Activated CD4-positive, alpha-beta T cell treated with anti-CD3 and anti-CD28 coated beads, Interleukin-2, amount 50 U/mL, for 24 hours (primary cell): ENCODE measurements at regions not wholly inside any gene's neighbourhood (a gene's known extent, or its start where the extent isn't known, plus 50 kb on each side); places are given as distances from the start of the nearest gene placed in this dataset.
"Not testable (repeated sequence)": the region's sequence is repeated elsewhere in the genome, so short reads cannot be mapped to it uniquely, and the experiment has no call there.

Experiments used
- DNase-seq, 2 donors: peaks; one replicate each; pipeline ENCODE4 v3.0.0-alpha.2; 2020; ENCODE audit warnings: low read depth in 1 of 2, low spot score in 1 of 2

GRCh38 chr1:196091397-196092135 lies 516.7 kb downstream of the KCNT2 start:
- DNase-seq = no peak

DNA sequence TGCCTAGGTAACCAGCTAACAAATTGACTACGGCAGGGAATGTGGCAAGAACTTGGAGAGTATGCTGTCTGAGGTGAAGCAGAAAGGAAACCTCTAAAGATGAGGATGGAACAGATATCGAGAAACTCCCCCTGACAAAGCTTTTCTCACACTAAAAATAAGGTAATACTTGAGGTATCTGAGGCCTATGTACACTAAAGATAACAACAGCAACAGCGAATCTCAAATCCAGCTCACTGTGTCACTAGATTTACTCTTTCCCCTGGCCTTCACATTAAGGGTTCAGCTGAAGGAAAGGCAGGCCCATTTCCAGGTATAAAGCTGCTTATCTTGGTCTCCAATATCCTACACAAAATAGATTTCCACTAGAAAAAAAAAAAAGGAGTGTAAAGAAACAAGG lies 518.0 kb downstream of the KCNT2 start:
- no peak for DNase-seq

GRCh38 chr1:196088541-196088940 lies 519.7 kb downstream of the KCNT2 start:
- no peak for DNase-seq

DNA sequence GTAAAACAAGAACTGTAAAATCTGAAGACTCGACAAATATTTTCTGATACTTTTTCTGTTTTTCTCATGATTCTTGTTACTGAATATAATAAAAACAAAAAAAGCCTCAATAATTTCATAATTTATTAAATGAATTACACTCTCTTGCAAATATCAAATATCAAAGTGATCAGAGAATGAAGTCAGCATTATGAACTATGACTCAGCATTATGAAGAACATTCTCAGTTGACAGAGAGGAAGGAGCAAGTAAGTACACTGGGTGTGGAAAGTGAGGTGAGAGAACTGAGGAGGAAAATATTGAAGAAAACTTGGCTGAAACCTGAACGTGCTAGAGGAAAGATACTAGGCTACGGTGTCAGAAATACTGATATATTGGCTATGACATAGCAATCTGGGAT lies 529.5 kb downstream of the KCNT2 start:
- DNase-seq = no peak

- DNase-seq = no peak
Measured at GRCh38 chr1:196075621-196076020, 532.6 kb downstream of the KCNT2 start.

DNA sequence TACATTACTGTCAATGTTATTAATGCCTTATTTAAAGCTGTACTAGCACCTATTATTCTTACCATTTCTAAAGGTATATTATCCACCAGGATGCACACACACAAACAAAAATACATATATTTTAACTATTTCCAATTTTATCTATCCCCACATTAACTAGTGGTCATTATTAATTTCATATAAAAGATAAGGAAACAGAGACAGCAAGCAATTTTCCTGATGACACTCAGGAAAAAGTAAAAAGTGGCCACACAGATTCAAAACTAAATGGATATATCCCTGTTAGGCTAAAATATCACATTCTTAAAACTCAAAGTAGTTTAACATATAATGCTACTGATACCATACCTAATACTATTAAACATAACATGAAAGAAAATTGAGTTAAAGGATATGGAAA lies 534.1 kb downstream of the KCNT2 start:
- DNase-seq = no peak

DNA sequence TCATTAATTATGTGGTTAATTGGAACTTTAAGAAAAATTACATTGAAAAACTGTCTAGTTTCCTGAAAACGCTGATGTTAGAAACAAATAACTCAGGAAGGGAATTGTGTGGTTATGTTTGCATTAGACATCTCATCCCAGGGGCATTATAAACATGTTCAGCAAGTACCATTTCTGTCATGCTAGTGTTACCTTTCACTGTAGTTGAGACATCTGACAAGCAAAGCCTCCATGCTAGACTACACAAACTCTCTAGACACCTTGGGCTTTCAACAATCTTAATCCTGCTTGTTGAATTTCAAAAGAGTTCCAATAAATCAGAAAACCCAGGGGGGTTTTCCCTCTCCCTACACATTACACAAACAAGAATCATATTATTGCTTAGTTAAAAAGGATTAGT lies 536.8 kb downstream of the KCNT2 start:
- no peak for DNase-seq

GRCh38 chr1:196070940-196071339 lies 537.3 kb downstream of the KCNT2 start:
- no peak for DNase-seq

GRCh38 chr1:196063952-196064351 lies 544.3 kb downstream of the KCNT2 start:
- DNase-seq = no peak

- no peak for DNase-seq
Measured at GRCh38 chr1:196063294-196063693, 544.9 kb downstream of the KCNT2 start.

- no peak for DNase-seq
Measured at GRCh38 chr1:196060539-196060938, 547.7 kb downstream of the KCNT2 start.

DNA sequence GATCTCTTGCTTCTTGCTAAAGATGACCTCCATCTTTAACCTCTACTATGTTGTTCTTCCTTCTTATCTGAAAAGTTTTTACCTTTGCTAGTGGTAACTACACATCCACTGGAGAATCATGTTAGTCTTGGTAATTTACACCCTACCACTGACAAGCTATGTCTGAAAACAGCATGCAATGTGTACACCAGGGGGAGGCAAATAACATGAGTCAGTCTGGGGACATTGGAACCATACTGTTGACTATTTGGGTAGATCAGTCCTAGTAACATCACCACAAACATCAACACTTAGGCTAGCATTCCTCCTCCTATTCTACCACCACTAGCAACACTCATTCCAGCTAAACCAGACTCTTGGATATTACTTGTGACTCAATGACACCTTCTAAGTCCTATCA lies 549.0 kb downstream of the KCNT2 start:
- no peak for DNase-seq

- DNase-seq = no peak
Measured at GRCh38 chr1:196056966-196057365, 551.3 kb downstream of the KCNT2 start.

- DNase-seq = no peak
Measured at GRCh38 chr1:196049407-196049806, 558.8 kb downstream of the KCNT2 start.

- DNase-seq = no peak
Measured at GRCh38 chr1:196043268-196043667, 565.0 kb downstream of the KCNT2 start.

DNA sequence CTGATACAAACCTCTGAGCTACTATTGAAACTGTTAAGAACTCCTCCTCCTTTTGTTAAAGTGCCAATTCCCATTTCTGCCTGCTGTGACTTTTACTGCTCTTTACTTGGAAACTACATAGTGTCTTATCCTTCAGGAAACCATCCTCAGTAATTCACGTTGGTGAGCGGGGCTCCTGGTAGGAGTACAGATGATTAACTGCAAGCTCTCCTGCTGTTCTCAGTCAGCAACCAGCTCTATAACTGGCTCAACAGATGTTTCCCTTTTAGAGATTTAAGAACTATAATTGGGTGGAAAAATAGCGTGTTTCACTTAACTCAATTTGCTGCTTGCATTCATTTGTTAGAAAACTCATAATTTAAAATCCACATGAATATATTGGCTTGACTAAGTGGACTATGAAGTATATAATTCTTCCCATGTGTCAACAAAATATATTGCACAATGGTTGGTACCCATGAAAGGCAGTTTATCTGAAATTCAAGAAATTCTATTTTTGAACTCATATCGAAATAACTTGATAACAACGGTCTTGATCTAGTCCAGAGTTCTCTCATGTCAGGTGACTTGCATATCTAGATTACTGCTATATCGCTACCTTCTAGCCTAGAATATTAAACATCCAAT lies 574.0 kb downstream of the KCNT2 start:
- no peak for DNase-seq

- DNase-seq = not testable (repeated sequence)
Measured at GRCh38 chr1:196031387-196031786, 576.9 kb downstream of the KCNT2 start.

- DNase-seq = no peak
Measured at GRCh38 chr1:196030455-196030854, 577.8 kb downstream of the KCNT2 start.

- no peak for DNase-seq
Measured at GRCh38 chr1:196029410-196029809, 578.8 kb downstream of the KCNT2 start.

GRCh38 chr1:196027127-196027526 lies 581.1 kb downstream of the KCNT2 start:
- DNase-seq = no peak

DNA sequence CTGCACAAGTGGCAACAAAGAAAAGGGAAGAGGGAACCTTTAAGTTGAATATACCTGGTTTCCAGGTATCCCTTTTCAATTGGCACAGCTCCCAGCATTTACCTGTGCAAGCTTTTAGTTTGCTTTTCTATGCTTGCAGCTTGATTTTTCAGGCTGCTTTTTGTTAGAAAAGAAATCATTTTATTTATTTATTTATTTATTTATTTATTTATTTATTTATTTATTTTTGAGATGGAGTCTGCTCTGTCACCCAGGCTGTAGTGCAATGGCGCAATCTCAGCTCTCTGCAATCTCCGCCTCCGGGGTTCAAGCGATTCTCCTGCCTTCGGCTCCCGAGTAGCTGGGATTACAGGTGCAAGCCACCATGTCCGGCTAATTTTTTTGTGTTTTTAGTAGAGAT lies 587.1 kb downstream of the KCNT2 start:
- not testable (repeated sequence) for DNase-seq

DNA sequence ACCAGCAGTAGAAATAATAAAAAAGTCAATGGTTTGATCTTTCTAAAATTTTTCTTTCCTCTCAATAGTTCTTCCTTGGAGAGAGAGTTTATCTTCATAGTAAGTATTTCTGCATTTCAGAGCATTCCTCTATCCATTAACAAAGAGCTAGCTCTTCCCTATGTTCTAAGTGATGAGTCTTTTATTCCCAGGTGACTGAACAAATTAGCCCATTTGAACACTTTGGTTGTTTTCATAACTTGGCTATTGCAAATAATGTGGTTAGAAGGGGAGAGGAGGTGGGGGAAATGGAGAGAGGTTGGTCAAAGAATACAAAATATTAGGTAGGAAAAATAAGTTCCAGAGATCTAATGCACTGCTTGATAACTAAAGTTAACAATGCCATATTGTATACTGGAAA lies 598.9 kb downstream of the KCNT2 start:
- DNase-seq = no peak

DNA sequence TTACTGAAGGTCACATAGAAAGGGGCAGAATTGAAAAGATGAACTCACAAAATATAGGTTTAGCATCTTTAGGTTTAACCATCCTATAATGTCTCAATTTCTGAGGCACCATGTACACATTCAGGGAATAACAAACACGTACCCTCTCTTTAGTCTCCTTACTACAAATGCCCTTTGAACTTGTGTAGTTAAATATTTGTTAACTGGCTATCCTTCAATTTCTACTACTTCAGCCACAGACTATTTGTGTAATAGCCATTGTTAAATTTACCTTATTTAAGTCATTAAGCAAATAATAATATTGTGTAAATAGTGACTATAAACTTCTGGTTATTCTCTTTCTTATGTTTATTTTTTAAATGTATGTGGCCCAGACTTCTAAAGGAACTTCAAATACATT lies 600.5 kb downstream of the KCNT2 start:
- DNase-seq = no peak
